ENCODE measurements at regions not wholly inside any gene's neighbourhood (a gene's known extent, or its start where the extent isn't known, plus 50 kb on each side); places are given as distances from the start of the nearest gene placed in this dataset.

GRCh38 chr17:77297693-77298666 lies 157.2 kb downstream of the SEC14L1 start:
- H3K4me3 ChIP-seq (ENCODE audit: low read depth, low read length), result no peak overlapping the region
- no peak for DNase-seq (ENCODE audit: low read depth, low spot score)
- no peak for TF ChIP-seq CTCF (IDR thresholded peaks at IDR 0.05; ENCODE audit: low read depth, low read length)
- no peak overlapping the region for H3K27ac ChIP-seq (ENCODE audit: low read depth, low read length)
- H3K9me3 ChIP-seq (ENCODE audit: control insufficient read depth, insufficient read depth, low read length), result peaks cover 19% of the 10 kb centered on the region
- no peaks in the 10 kb centered on the region for H3K27me3 ChIP-seq (ENCODE audit: control insufficient read depth, insufficient read depth, low read length)
- ChIA-PET POLR2A (no interaction called here), CTCF (interaction anchor here (1.5 kb wide), 1 partner anchor 209 kb away, joined by 4 read pairs; no protein-coding TSS in a partner anchor)

GRCh38 chr17:77298811-77299210 lies 158.0 kb downstream of the SEC14L1 start:
- no peak for DNase-seq (ENCODE audit: low read depth, low spot score)
- ChIA-PET POLR2A (no interaction called here), CTCF (interaction anchor here (1.5 kb wide), 1 partner anchor 210 kb away, joined by 4 read pairs; no protein-coding TSS in a partner anchor)
- Histone ChIP-seq H3K4me3 (ENCODE audit: low read depth, low read length) (no peak overlapping the region), H3K27ac (ENCODE audit: low read depth, low read length) (no peak overlapping the region), H3K9me3 (ENCODE audit: control insufficient read depth, insufficient read depth, low read length) (peaks cover 19% of the 10 kb centered on the region), H3K27me3 (ENCODE audit: control insufficient read depth, insufficient read depth, low read length) (no peaks in the 10 kb centered on the region)
- TF ChIP-seq CTCF (IDR thresholded peaks at IDR 0.05; ENCODE audit: low read depth, low read length), result no peak

- H3K27me3 ChIP-seq (ENCODE audit: control insufficient read depth, insufficient read depth, low read length), result no peaks in the 10 kb centered on the region
- no peak overlapping the region for H3K27ac ChIP-seq (ENCODE audit: low read depth, low read length)
- DNase-seq (ENCODE audit: low read depth, low spot score), result no peak
- H3K9me3 ChIP-seq (ENCODE audit: control insufficient read depth, insufficient read depth, low read length), result peaks cover 19% of the 10 kb centered on the region
- CTCF ChIA-PET, result interaction anchor here (1.5 kb wide), 1 partner anchor 211 kb away, joined by 4 read pairs; no protein-coding TSS in a partner anchor
- no peak overlapping the region for H3K4me3 ChIP-seq (ENCODE audit: low read depth, low read length)
- no peak for TF ChIP-seq CTCF (IDR thresholded peaks at IDR 0.05; ENCODE audit: low read depth, low read length)
- POLR2A ChIA-PET, result no interaction called here
Measured at GRCh38 chr17:77299256-77300015, 158.7 kb downstream of the SEC14L1 start.

GRCh38 chr17:77300016-77300686 lies 159.4 kb downstream of the SEC14L1 start:
- H3K27ac ChIP-seq (ENCODE audit: low read depth, low read length), result no peak overlapping the region
- no peak for DNase-seq (ENCODE audit: low read depth, low spot score)
- no peaks in the 10 kb centered on the region for H3K27me3 ChIP-seq (ENCODE audit: control insufficient read depth, insufficient read depth, low read length)
- CTCF ChIA-PET, result interaction anchor here (0.7 to 1.5 kb wide), 2 partner anchors 138 to 212 kb away, joined by 4 to 6 read pairs; no protein-coding TSS in a partner anchor
- POLR2A ChIA-PET, result no interaction called here
- H3K9me3 ChIP-seq (ENCODE audit: control insufficient read depth, insufficient read depth, low read length), result peaks cover 19% of the 10 kb centered on the region
- TF ChIP-seq CTCF (IDR thresholded peaks at IDR 0.05; ENCODE audit: low read depth, low read length), result no peak
- no peak overlapping the region for H3K4me3 ChIP-seq (ENCODE audit: low read depth, low read length)
